PC-9 (cell line): ENCODE measurements at regions not wholly inside any gene's neighbourhood (a gene's known extent, or its start where the extent isn't known, plus 50 kb on each side); places are given as distances from the start of the nearest gene placed in this dataset.

ENCODE experiments used
- BruUV-seq: library from RNA; stranded (reverse); fragments of 400-500 nt; replicated peaks from 2 replicates; lab custom pipeline; 2021; lab: Mats Ljungman, UMichigan
- CTCF ChIA-PET: fragments of 300-600 bp; sonication (Branson Sonifier 250); formaldehyde crosslinking; loops from one replicate; lab custom pipeline; 2022; ENCODE audit warnings: antibody characterized with exemption; lab: Charles Lee
- POLR2A ChIA-PET: fragments of 300-600 bp; sonication (Branson Sonifier 250); formaldehyde crosslinking; loops from one replicate; lab custom pipeline; 2022; ENCODE audit warnings: antibody characterized with exemption; ENCODE audit not compliant: unreplicated experiment; lab: Charles Lee
- DNase-seq, 2 experiments: peaks; one replicate each; pipeline versions ENCODE4 v3.0.0 to v3.0.0-alpha.2; 2015 to 2022; ENCODE audit warnings: mixed read lengths in 1 of 2
- H2AFZ ChIP-seq: fragments of 200-600 bp; sonication (generic); 2 replicates; pipeline ENCODE4 v1.8.1; 2017; ENCODE audit warnings: antibody characterized with exemption
- H3F3A ChIP-seq: fragments of 200-600 bp; sonication (generic); 2 replicates; pipeline ENCODE4 v1.8.1; 2017; ENCODE audit warnings: antibody characterized with exemption, mild to moderate bottlenecking, low read depth; ENCODE audit not compliant: insufficient read depth
- H3K27ac ChIP-seq: fragments of 200-600 bp; sonication (generic); 2 replicates; pipeline ENCODE4 v1.6.1; 2016; ENCODE audit warnings: mixed run types
- H3K27me3 ChIP-seq: fragments of 200-600 bp; sonication (generic); 2 replicates; pipeline ENCODE4 v1.6.1; 2016; ENCODE audit warnings: low read depth, mixed run types; ENCODE audit not compliant: insufficient read depth
- H3K36me3 ChIP-seq: fragments of 200-600 bp; sonication (generic); 2 replicates; pipeline ENCODE4 v1.6.1; 2016; ENCODE audit warnings: low read depth, mixed run types
- H3K4me1 ChIP-seq: fragments of 200-600 bp; sonication (generic); replicated peaks from 2 replicates; pipeline ENCODE4 v1.6.1; 2016; ENCODE audit warnings: mixed run types; ENCODE audit not compliant: insufficient read depth
- H3K4me2 ChIP-seq: fragments of 200-600 bp; sonication (generic); 2 replicates; pipeline ENCODE4 v1.6.1; 2017; ENCODE audit warnings: mixed run types
- H3K4me3 ChIP-seq: fragments of 200-600 bp; sonication (generic); 2 replicates; pipeline ENCODE4 v1.6.1; 2016; ENCODE audit warnings: mixed run types
- H3K79me2 ChIP-seq: fragments of 200-600 bp; sonication (generic); 2 replicates; pipeline ENCODE4 v1.6.1; 2017; ENCODE audit warnings: low read depth, mixed run types
- H3K9me2 ChIP-seq: fragments of 200-600 bp; sonication (generic); 2 replicates; pipeline ENCODE4 v1.8.1; 2017; ENCODE audit warnings: mild to moderate bottlenecking; ENCODE audit not compliant: insufficient read depth
- H3K9me3 ChIP-seq: fragments of 200-600 bp; sonication (generic); 2 replicates; pipeline ENCODE4 v1.8.1; 2016; ENCODE audit warnings: low read depth; ENCODE audit not compliant: insufficient read depth
- H4K20me1 ChIP-seq: fragments of 200-600 bp; sonication (generic); 2 replicates; pipeline ENCODE4 v1.8.1; 2017; ENCODE audit not compliant: insufficient read depth
- EZH2 ChIP-seq: fragments of 200-600 bp; sonication (generic); IDR thresholded peaks from 2 replicates; pipeline ENCODE4 v1.8.0; 2017; ENCODE audit warnings: antibody characterized with exemption, low read depth
- intact Hi-C: fragments of 100-400 bp; cut with micrococcal nuclease; formaldehyde crosslinking; loops from one replicate; pipeline ENCODE4 v1.10.0; 2022; ENCODE audit not compliant: unreplicated experiment
- TF ChIP-seq, protein P1 (sequence below): fragments of 200-600 bp; sonication (generic); conservative IDR thresholded peaks from 2 replicates; pipeline ENCODE4 v1.6.1; 2017; ENCODE audit warnings: mixed run types, antibody characterized with exemption, mild to moderate bottlenecking, moderate library complexity

GRCh38 chr15:100708916-100709315 lies 106.5 kb downstream of the ASB7 start:
- intact Hi-C loops: no loop called here
- POLR2A ChIA-PET: no interaction called here
- H3K27ac ChIP-seq: no peak overlapping the region
- peaks cover 56% of the 10 kb centered on the region for H3K4me1 ChIP-seq
- TF ChIP-seq, protein P1, sequence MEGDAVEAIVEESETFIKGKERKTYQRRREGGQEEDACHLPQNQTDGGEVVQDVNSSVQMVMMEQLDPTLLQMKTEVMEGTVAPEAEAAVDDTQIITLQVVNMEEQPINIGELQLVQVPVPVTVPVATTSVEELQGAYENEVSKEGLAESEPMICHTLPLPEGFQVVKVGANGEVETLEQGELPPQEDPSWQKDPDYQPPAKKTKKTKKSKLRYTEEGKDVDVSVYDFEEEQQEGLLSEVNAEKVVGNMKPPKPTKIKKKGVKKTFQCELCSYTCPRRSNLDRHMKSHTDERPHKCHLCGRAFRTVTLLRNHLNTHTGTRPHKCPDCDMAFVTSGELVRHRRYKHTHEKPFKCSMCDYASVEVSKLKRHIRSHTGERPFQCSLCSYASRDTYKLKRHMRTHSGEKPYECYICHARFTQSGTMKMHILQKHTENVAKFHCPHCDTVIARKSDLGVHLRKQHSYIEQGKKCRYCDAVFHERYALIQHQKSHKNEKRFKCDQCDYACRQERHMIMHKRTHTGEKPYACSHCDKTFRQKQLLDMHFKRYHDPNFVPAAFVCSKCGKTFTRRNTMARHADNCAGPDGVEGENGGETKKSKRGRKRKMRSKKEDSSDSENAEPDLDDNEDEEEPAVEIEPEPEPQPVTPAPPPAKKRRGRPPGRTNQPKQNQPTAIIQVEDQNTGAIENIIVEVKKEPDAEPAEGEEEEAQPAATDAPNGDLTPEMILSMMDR: no peak
- no peak for TF ChIP-seq EZH2
- no peak overlapping the region for H3K4me3 ChIP-seq
- peaks cover 13% of the 10 kb centered on the region; the same call in 1 of the 2 replicates for H3K9me3 ChIP-seq
- peaks cover 55% of the 10 kb centered on the region for H3F3A ChIP-seq
- no peak overlapping the region for H3K4me2 ChIP-seq
- no peaks in the 10 kb centered on the region for H3K27me3 ChIP-seq
- no peaks in the 10 kb centered on the region for H3K9me2 ChIP-seq
- no peak overlapping the region for H2AFZ ChIP-seq
- no peaks in the 10 kb centered on the region for H3K36me3 ChIP-seq
- BruUV-seq: no TSS peak
- DNase-seq: no peak
- no peaks in the 10 kb centered on the region for H4K20me1 ChIP-seq
- CTCF ChIA-PET: no interaction called here
- no peaks in the 10 kb centered on the region for H3K79me2 ChIP-seq

DNA sequence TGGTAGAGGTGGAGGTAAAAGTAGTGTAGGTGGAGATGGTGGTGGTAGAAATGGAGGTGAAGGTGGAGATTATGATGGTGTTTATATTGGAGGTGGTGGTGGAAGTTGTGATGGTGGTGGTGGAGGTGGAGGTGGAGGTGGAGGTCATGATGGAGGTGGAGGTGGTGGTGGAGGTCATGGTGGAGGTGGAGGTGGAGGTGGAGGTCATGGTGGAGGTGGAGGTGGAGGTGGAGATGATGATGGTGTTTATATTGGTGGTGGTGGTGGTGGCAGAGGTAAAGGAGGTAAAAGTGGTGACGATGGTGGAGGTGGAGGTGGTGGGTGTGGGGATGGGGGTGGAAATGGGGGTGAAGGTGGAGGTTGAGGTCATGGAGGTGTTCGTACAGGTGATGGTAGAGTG lies 107.8 kb downstream of the ASB7 start:
- TF ChIP-seq, protein P1: no peak
- no peak for TF ChIP-seq EZH2
- H3K27me3 ChIP-seq: no peaks in the 10 kb centered on the region
- POLR2A ChIA-PET: interaction anchor here (0.5 kb wide), 1 partner anchor 1623 kb away, joined by 7 read pairs; no protein-coding TSS in a partner anchor
- H3K9me2 ChIP-seq: no peaks in the 10 kb centered on the region
- no peak overlapping the region for H3K27ac ChIP-seq
- H3K4me3 ChIP-seq: no peak overlapping the region
- no TSS peak for BruUV-seq
- H3K4me1 ChIP-seq: peaks cover 56% of the 10 kb centered on the region
- DNase-seq: no peak
- CTCF ChIA-PET: no interaction called here
- H3K36me3 ChIP-seq: no peaks in the 10 kb centered on the region
- peaks cover 51% of the 10 kb centered on the region for H3F3A ChIP-seq
- H3K9me3 ChIP-seq: peaks cover 13% of the 10 kb centered on the region; the same call in 1 of the 2 replicates
- H3K79me2 ChIP-seq: no peaks in the 10 kb centered on the region
- H2AFZ ChIP-seq: no peak overlapping the region
- intact Hi-C loops: no loop called here
- H4K20me1 ChIP-seq: no peaks in the 10 kb centered on the region
- no peak overlapping the region for H3K4me2 ChIP-seq

DNA sequence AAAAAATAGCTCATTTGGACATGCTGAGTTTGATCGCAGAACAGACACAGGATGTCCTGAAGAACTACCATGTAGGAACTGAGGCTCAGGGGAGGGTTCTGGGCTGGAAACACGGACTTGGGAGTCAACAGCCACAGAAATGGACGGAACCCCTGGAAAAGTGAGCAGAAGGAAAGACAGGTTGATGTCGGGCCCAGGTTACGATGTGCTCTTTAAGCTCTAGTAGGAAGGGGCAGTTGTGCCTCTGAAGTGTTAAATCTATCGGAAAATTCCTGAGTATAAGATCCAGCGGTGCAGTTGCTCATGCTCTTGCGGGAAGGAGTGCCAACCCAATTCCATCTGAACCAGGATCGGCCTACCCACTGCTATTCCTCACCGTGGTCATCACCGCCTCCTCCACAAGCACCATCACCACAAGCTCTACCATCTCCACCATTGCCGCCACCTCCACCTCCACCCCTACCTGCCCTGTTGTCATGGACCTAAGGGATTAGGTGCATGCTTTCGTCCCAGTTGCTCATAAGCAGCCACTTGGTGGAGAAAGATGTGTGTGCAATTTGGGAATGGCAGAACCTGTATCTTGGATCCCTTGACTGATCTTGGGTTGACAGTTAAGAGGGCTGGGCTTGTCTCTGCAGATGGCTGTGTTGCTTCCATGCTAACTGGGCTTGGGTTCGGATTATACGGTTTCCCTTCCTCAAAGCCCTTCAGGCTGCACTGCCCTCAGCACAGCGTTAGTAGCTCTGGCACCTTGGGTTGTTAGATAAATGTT lies 108.5 kb downstream of the ASB7 start:
- H3K36me3 ChIP-seq: no peaks in the 10 kb centered on the region
- no peaks in the 10 kb centered on the region for H3K79me2 ChIP-seq
- peaks cover 13% of the 10 kb centered on the region; the same call in 1 of the 2 replicates for H3K9me3 ChIP-seq
- no TSS peak for BruUV-seq
- CTCF ChIA-PET: interaction anchor here (0.8 to 1.4 kb wide), 2 partner anchors 39 to 169 kb away, joined by 4 to 12 read pairs; partner anchors contain the start of gene ALDH1A3
- H3K9me2 ChIP-seq: no peaks in the 10 kb centered on the region
- POLR2A ChIA-PET: interaction anchor here (0.9 kb wide), 1 partner anchor 138 kb away, joined by 3 read pairs; no protein-coding TSS in a partner anchor
- DNase-seq: no peak
- H3K4me3 ChIP-seq: no peak overlapping the region
- peaks cover 63% of the 10 kb centered on the region for H3K4me1 ChIP-seq
- H3K27ac ChIP-seq: peak overlapping the region; percentile 98
- intact Hi-C loops: no loop called here
- no peak for TF ChIP-seq EZH2
- TF ChIP-seq, protein P1: no peak
- H2AFZ ChIP-seq: no peak overlapping the region
- no peaks in the 10 kb centered on the region for H3K27me3 ChIP-seq
- H4K20me1 ChIP-seq: no peaks in the 10 kb centered on the region
- peak overlapping the region; percentile 72; the same call in 1 of the 2 replicates for H3K4me2 ChIP-seq
- peaks cover 50% of the 10 kb centered on the region for H3F3A ChIP-seq
